K562 (cell line): ENCODE measurements at regions not wholly inside any gene's neighbourhood (a gene's known extent, or its start where the extent isn't known, plus 50 kb on each side); places are given as distances from the start of the nearest gene placed in this dataset.

Experiments
- ATAC-seq: fragments of 200-7000 bp; cut with Tn5 transposase; 3 replicates; pipeline ENCODE4 v1.9.1; 2020; ENCODE audit warnings: moderate library complexity
- BruUV-seq: library from RNA; stranded (reverse); fragments of 400-500 nt; replicated peaks from 2 replicates; lab custom pipeline; 2021; lab: Mats Ljungman, UMichigan
- CTCF ChIA-PET: fragments of 300-600 bp; formaldehyde crosslinking; extraction: SDS; loops from one replicate; lab custom pipeline; 2021; ENCODE audit warnings: low intra/inter-chr PET ratio; lab: Yijun Ruan, JAX
- POLR2A ChIA-PET: fragments of 300-600, 350-650 bp; sonication (Branson Sonifier 250); formaldehyde crosslinking; extraction: SDS; loops from one replicate; lab custom pipeline; 2021; ENCODE audit warnings: antibody characterized with exemption, inconsistent platforms; lab: Yijun Ruan, JAX
- DNase-seq, 4 experiments: peaks; one replicate each; pipeline versions ENCODE4 v3.0.0 to v3.0.0-alpha.2; 2011 to 2018; ENCODE audit warnings: low spot score in 3 of 4, mixed read lengths in 3 of 4; ENCODE audit errors: extremely low read depth in 1 of 4
- FAIRE-seq: peaks from 2 replicates; lab custom pipeline; 2011; peaks lifted over from hg19 to GRCh38; lab: Jason Lieb, UNC
- H2AFZ ChIP-seq: 2 replicates; pipeline ENCODE4 v1.6.0; 2011; ENCODE audit warnings: low read depth, low read length, control low read depth, inconsistent platforms
- H3K27ac ChIP-seq: fragments of 200-600 bp; 3 replicates; pipeline ENCODE4 v1.8.0; 2011; ENCODE audit warnings: low read depth, mild to moderate bottlenecking, control low read depth, inconsistent platforms, low read length, moderate library complexity, mixed read lengths; ENCODE audit errors: extremely low read depth
- H3K27me3 ChIP-seq, 2 experiments: fragments of 300-600 bp in 1 of 2; 2 replicates in 1 of 2; 3 replicates in 1 of 2; pipeline versions ENCODE4 v1.6.0 to v1.8.0; 2011; ENCODE audit warnings: inconsistent platforms in 2 of 2, low read length in 2 of 2, mild to moderate bottlenecking in 1 of 2, mixed read lengths in 1 of 2, moderate library complexity in 1 of 2; ENCODE audit not compliant: control insufficient read depth in 2 of 2, insufficient read depth in 2 of 2
- H3K36me3 ChIP-seq: fragments of 300-600 bp; 3 replicates; pipeline ENCODE4 v1.8.0; 2011; ENCODE audit warnings: mild to moderate bottlenecking, low read length, inconsistent platforms; ENCODE audit not compliant: control insufficient read depth, insufficient read depth
- H3K4me1 ChIP-seq, 2 experiments: fragments of 200-600 bp in 1 of 2; replicated peaks in 1 of 2; 2 replicates in 1 of 2; 3 replicates in 1 of 2; pipeline versions ENCODE4 v1.5.1 to v1.8.0; 2011; ENCODE audit warnings: inconsistent platforms in 2 of 2, low read length in 2 of 2, mild to moderate bottlenecking in 1 of 2, mixed read lengths in 1 of 2, moderate library complexity in 1 of 2; ENCODE audit not compliant: control insufficient read depth in 2 of 2, insufficient read depth in 2 of 2
- H3K4me2 ChIP-seq: 2 replicates; pipeline ENCODE4 v1.6.1; 2011; ENCODE audit warnings: low read length, control low read depth, inconsistent platforms, mixed read lengths; ENCODE audit not compliant: insufficient read depth
- H3K4me3 ChIP-seq: fragments of 200-600 bp; sonication (generic), shearing (Covaris generic); 2 replicates; pipeline ENCODE4 v1.5.1; 2016; ENCODE audit warnings: control low read depth, inconsistent platforms
- H3K79me2 ChIP-seq: fragments of 200-600 bp; 3 replicates; pipeline ENCODE4 v1.8.0; 2011; ENCODE audit warnings: low read length, inconsistent platforms; ENCODE audit not compliant: control insufficient read depth, insufficient read depth
- H3K9ac ChIP-seq, 2 experiments: 2 replicates each; pipeline versions ENCODE4 v1.6.0 to v1.6.1; 2011; ENCODE audit warnings: low read depth in 2 of 2, low read length in 2 of 2, control low read depth in 1 of 2, inconsistent platforms in 1 of 2, mild to moderate bottlenecking in 1 of 2, mixed read lengths in 1 of 2; ENCODE audit not compliant: insufficient read depth in 1 of 2
- H3K9me1 ChIP-seq: one replicate; pipeline ENCODE4 v1.6.0; 2011; ENCODE audit warnings: inconsistent platforms, mild to moderate bottlenecking, low read length, moderate library complexity; ENCODE audit not compliant: control insufficient read depth, insufficient read depth
- H3K9me3 ChIP-seq: replicated peaks from 2 replicates; pipeline ENCODE4 v1.5.1; 2011; ENCODE audit warnings: low read depth, low read length, inconsistent platforms; ENCODE audit not compliant: control insufficient read depth, insufficient read depth
- H4K20me1 ChIP-seq: replicated peaks from 2 replicates; pipeline ENCODE4 v1.6.1; 2011; ENCODE audit warnings: low read length, inconsistent platforms, mixed read lengths; ENCODE audit not compliant: control insufficient read depth, insufficient read depth
- FUS ChIP-seq: fragments of 200-400 bp; formaldehyde crosslinking; optimal IDR thresholded peaks from 2 replicates; pipeline ENCODE3; 2017; ENCODE audit warnings: low read depth, low read length
- HMG20A ChIP-seq: fragments of 450-650 bp; formaldehyde crosslinking; conservative IDR thresholded peaks from 2 replicates; pipeline ENCODE4 v1.4.0; 2020; ENCODE audit warnings: mild to moderate bottlenecking, mixed read lengths
- MTF1 ChIP-seq: fragments of 250-450 bp; sonication (Bioruptor Pico); IDR thresholded peaks from 2 replicates; pipeline ENCODE4 v1.9.0; 2021; ENCODE audit warnings: moderate library complexity, mild to moderate bottlenecking, inconsistent platforms, borderline replicate concordance
- NFRKB ChIP-seq: fragments of 450-650 bp; IDR thresholded peaks from 2 replicates; pipeline ENCODE4 v1.6.1; 2016; ENCODE audit warnings: low read depth
- POLR2B ChIP-seq: fragments of 450-650 bp; IDR thresholded peaks from 2 replicates; pipeline ENCODE4 v1.6.1; 2018; ENCODE audit warnings: low read depth; ENCODE audit not compliant: partially characterized antibody
- RFX5 ChIP-seq: IDR thresholded peaks from 2 replicates; pipeline ENCODE4 v1.6.1; 2011; ENCODE audit warnings: low read depth, mild to moderate bottlenecking, improper control_type of control experiment, low read length
- TBP ChIP-seq: optimal IDR thresholded peaks from 2 replicates; pipeline ENCODE3; 2011; ENCODE audit warnings: low read depth, low read length, improper control_type of control experiment
- TCF15 ChIP-seq: fragments of 250-450 bp; sonication (Bioruptor Pico); IDR thresholded peaks from 2 replicates; pipeline ENCODE4 v1.8.0; 2022; ENCODE audit warnings: moderate library complexity, mild to moderate bottlenecking, inconsistent platforms
- TFE3 ChIP-seq: fragments of 450-650 bp; formaldehyde crosslinking; IDR thresholded peaks from 2 replicates; pipeline ENCODE4 v1.4.0; 2020; ENCODE audit warnings: mild to moderate bottlenecking, mixed read lengths
- ZBTB26 ChIP-seq: fragments of 450-650 bp; formaldehyde crosslinking; IDR thresholded peaks from 2 replicates; pipeline ENCODE4 v1.4.0; 2022; ENCODE audit warnings: missing genetic modification characterization
- ZC3H4 ChIP-seq: sonication (generic); formaldehyde crosslinking; IDR thresholded peaks from 2 replicates; pipeline ENCODE4 v1.9.0; 2021; ENCODE audit warnings: missing genetic modification reagents, borderline replicate concordance
- ZNF311 ChIP-seq: fragments of 250-450 bp; sonication (Bioruptor Pico); IDR thresholded peaks from 2 replicates; pipeline ENCODE4 v1.4.0; 2020; ENCODE audit warnings: mild to moderate bottlenecking, moderate library complexity
- WGBS: fragments of 100-300 bp; shearing (Covaris generic); methylation state at CpG from one replicate; pipeline ENCODE4 v1.1.6; 2016; ENCODE audit warnings: low coverage, mixed read lengths; ENCODE audit not compliant: insufficient coverage; ENCODE audit errors: missing lambda C conversion rate; 5-methylcytosine and 5-hydroxymethylcytosine counted together
- in situ Hi-C: fragments of 300-500 bp; cut with MboI; formaldehyde crosslinking; loops from 4 replicates; pipeline ENCODE4 v1.15.0; 2018; ENCODE audit warnings: inconsistent platforms, mixed read lengths
- intact Hi-C: fragments of 100-400 bp; cut with micrococcal nuclease; formaldehyde crosslinking; loops from 2 replicates; pipeline ENCODE4 v1.14.2; 2022

GRCh38 chr6:22134308-22134707, 162.5 kb downstream of the PRL start:
- H3K36me3 ChIP-seq = no peaks in the 10 kb centered on the region
- ChIA-PET POLR2A (no interaction called here), CTCF (no interaction called here)
- no peak for FAIRE-seq
- ATAC-seq = no peak
- in situ Hi-C loops (no loop called here), intact Hi-C loops (no loop called here)
- H3K9me3 ChIP-seq = no peaks in the 10 kb centered on the region
- no peaks in the 10 kb centered on the region for H4K20me1 ChIP-seq
- no peaks in the 10 kb centered on the region for H3K4me1 ChIP-seq
- H3K4me3 ChIP-seq = no peak overlapping the region
- H2AFZ ChIP-seq = no peak overlapping the region
- no peak for DNase-seq
- no peak overlapping the region for H3K4me2 ChIP-seq
- no peaks in the 10 kb centered on the region for H3K79me2 ChIP-seq
- H3K9me1 ChIP-seq = no peaks in the 10 kb centered on the region
- BruUV-seq = no TSS peak
- no peaks in the 10 kb centered on the region for H3K27me3 ChIP-seq
- H3K9ac ChIP-seq = no peak overlapping the region
- TF ChIP-seq TFE3 (no peak), MTF1 (no peak), ZNF311 (CRISPR knock-in tag) (no peak), NFRKB (no peak), RFX5 (no peak), TBP (no peak), ZBTB26 (CRISPR knock-in tag) (no peak), FUS (no peak), POLR2B (no peak), HMG20A (no peak), ZC3H4 (CRISPR knock-in tag) (no peak), TCF15 (CRISPR knock-in tag) (no peak)
- H3K27ac ChIP-seq = no peak overlapping the region
- WGBS = 0% methylated on average over 3 of the region's 3 CpGs
